GM21381 (cell line): ENCODE measurements at regions not wholly inside any gene's neighbourhood (a gene's known extent, or its start where the extent isn't known, plus 50 kb on each side); places are given as distances from the start of the nearest gene placed in this dataset.
"Not testable (repeated sequence)": the region's sequence is repeated elsewhere in the genome, so short reads cannot be mapped to it uniquely, and the experiment has no call there.

ENCODE experiments used
- ATAC-seq: cut with Tn5 transposase; IDR thresholded peaks from one replicate; pipeline ENCODE4 v1.9.1; 2021; ENCODE audit warnings: mild to moderate bottlenecking, moderate library complexity; ENCODE audit not compliant: unreplicated experiment

- ATAC-seq = no peak
Observed at GRCh38 chr16:86222547-86222946, 287.8 kb upstream of the FOXF1 start.

- ATAC-seq = no peak
Observed at GRCh38 chr16:86222965-86223551, 287.3 kb upstream of the FOXF1 start.

GRCh38 chr16:86224126-86224525 lies 286.2 kb upstream of the FOXF1 start:
- no peak for ATAC-seq

- ATAC-seq = no peak
Observed at GRCh38 chr16:86224629-86225028, 285.7 kb upstream of the FOXF1 start.

- no peak for ATAC-seq
Observed at GRCh38 chr16:86225905-86226371, 284.4 kb upstream of the FOXF1 start.

- ATAC-seq = no peak
Observed at GRCh38 chr16:86227041-86227440, 283.3 kb upstream of the FOXF1 start.

GRCh38 chr16:86227801-86228200 lies 282.5 kb upstream of the FOXF1 start:
- no peak for ATAC-seq

- no peak for ATAC-seq
Observed at GRCh38 chr16:86228713-86229112, 281.6 kb upstream of the FOXF1 start.

GRCh38 chr16:86229283-86229682 lies 281.0 kb upstream of the FOXF1 start:
- ATAC-seq = no peak

GRCh38 chr16:86229866-86230656 lies 280.3 kb upstream of the FOXF1 start:
- ATAC-seq = no peak

- ATAC-seq = no peak
Observed at GRCh38 chr16:86231321-86231995, 278.9 kb upstream of the FOXF1 start.

GRCh38 chr16:86231996-86232350 lies 278.4 kb upstream of the FOXF1 start:
- no peak for ATAC-seq

GRCh38 chr16:86232496-86232895 lies 277.8 kb upstream of the FOXF1 start:
- no peak for ATAC-seq

- not testable (repeated sequence) for ATAC-seq
Observed at GRCh38 chr16:86233506-86233905, 276.8 kb upstream of the FOXF1 start.

GRCh38 chr16:86239381-86239780 lies 270.9 kb upstream of the FOXF1 start:
- no peak for ATAC-seq

- no peak for ATAC-seq
Observed at GRCh38 chr16:86240716-86241363, 269.5 kb upstream of the FOXF1 start.

GRCh38 chr16:86241681-86242080 lies 268.6 kb upstream of the FOXF1 start:
- ATAC-seq = no peak

- no peak for ATAC-seq
Observed at GRCh38 chr16:86242244-86243122, 267.8 kb upstream of the FOXF1 start.

- no peak for ATAC-seq
Observed at GRCh38 chr16:86243123-86243473, 267.2 kb upstream of the FOXF1 start.

- ATAC-seq = no peak
Observed at GRCh38 chr16:86243571-86244154, 266.7 kb upstream of the FOXF1 start.
